NCI-H2081 (cell line): ENCODE measurements at regions not wholly inside any gene's neighbourhood (a gene's known extent, or its start where the extent isn't known, plus 50 kb on each side); places are given as distances from the start of the nearest gene placed in this dataset.

ENCODE experiments used
- DNase-seq, 2 experiments: peaks; one replicate each; lab custom pipeline; 2025; lab: John Stamatoyannopoulos, UW

DNA sequence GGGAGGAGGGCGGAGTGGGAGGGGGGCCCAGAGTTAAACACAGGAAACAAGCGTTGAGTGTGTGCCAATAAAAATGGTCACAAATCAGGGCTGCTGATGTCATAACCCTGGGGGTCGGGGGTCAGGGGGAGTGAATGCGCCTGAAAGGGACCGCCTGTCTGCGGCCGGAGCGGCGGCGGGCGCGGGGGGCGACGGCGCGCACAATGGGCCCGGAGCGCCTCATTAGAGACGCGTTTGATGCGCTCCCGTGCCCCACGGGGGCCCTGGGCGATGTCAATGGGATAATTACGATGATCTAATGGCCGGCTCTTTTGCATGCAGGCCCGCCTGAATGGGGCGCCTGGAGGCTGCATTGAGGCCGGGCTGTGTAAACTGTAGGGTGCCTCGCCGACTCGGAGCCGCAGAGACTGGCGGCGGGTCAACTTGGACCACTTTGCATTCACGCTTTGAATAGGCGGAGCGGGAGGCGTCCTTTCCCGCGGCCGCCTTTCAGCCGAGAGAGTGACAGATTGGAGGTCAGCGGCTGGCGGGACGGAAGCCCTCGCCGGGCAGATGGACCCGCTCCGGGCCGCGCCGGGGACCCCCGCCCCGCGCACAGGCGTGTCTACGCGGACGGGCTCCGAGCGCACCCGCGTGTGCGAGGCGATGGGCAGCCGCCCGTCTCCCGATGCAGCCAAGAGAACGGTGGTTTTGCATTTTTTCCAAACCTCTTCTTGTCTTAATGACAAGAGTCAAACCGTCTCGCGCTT lies 296.1 kb downstream of the TFAP2C start:
- DNase-seq, result no peak

DNA sequence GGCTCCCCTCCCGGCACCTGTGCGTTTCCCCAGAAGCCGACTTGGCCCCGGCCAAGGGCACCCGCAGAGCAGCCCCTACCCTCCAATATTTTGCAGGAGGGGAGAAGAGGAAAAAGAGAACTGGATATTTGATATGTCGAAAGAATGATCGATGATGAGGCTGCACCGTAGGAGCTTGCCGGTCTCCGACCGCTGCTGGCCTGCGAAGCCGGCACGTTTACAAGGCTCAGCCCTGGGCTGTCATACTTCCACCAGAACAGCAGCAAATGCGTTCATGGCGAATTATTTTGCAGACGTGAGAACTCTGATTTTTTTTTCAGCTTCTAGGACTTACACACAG lies 296.7 kb downstream of the TFAP2C start:
- no peak for DNase-seq

GRCh38 chr20:56926501-56926900 lies 297.4 kb downstream of the TFAP2C start:
- no peak for DNase-seq

DNA sequence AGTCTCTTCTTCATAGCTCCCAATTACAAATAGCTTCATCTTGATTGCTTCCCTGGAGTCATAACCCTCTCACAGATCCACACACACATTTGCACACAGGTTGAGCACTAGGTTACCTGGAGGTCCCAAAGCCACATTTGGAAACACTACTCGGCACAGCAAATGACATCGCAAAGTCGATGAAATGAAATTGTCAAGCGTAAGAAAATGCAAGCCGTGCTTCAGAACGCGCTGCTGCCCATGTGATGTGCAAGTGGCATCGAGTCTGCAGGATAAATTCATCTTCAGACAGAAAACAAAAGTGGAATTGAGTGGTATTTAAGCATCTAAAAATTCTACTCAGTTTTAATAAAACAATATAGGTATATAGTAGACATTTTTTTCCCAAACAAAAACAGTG lies 298.0 kb downstream of the TFAP2C start:
- DNase-seq, result no peak

GRCh38 chr20:56928007-56928406 lies 298.9 kb downstream of the TFAP2C start:
- DNase-seq, result no peak

- DNase-seq, result no peak
Observed at GRCh38 chr20:56929606-56930005, 300.5 kb downstream of the TFAP2C start.

- no peak for DNase-seq
Observed at GRCh38 chr20:56930876-56931275, 301.8 kb downstream of the TFAP2C start.

DNA sequence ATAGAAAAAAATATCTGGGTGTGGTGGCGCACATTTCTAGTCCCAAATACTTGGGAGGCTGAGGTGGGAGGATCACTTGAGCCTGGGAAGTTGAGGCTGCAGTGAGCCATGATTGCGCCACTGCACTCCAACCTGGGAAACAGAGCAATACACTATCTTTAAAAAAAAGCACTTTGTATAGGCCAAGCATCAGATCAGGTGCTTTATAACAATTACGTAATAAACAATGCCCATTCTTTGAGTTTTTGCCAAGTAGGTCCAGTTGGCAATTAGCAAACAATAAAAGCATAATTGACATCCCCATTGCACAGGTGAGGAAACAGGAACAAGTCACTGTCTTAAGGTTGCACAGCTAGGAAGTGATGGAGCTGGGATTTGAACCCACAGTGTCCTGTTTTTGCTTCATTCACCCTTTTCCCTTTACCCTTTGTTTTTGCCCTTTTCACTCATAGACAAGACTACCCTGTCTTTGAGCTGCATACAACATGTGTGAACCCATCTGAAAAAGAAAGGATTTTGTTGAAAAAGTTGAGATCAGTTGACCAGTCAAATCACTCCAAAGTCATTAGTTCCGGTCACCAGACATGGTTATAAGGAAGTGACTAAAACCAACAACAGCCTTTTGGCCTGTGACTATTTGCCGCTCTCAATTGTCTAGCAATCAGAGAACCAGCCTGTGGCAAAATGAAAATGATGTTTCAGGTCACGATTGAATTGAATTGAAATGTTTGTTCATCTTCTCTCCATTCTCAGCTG lies 303.6 kb downstream of the TFAP2C start:
- no peak for DNase-seq

DNA sequence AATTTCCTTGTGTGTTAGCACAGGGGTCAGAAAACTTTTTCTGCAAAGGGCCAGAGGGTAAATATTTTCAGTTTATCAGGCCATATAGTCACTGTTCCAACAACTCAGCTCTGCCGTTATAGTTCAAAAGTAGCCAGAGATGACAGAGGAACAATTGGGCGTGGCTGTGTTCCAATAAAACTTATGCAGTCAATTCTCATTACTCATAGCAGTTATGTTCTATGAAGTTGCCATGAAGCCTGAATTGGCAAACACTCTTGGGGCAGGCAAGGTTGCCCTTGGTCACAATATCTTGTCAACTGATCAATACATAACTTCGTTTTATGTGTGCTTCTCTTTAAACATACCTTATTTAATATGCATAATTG lies 304.2 kb downstream of the TFAP2C start:
- DNase-seq, result no peak

- no peak for DNase-seq
Observed at GRCh38 chr20:56934888-56935287, 305.8 kb downstream of the TFAP2C start.

DNA sequence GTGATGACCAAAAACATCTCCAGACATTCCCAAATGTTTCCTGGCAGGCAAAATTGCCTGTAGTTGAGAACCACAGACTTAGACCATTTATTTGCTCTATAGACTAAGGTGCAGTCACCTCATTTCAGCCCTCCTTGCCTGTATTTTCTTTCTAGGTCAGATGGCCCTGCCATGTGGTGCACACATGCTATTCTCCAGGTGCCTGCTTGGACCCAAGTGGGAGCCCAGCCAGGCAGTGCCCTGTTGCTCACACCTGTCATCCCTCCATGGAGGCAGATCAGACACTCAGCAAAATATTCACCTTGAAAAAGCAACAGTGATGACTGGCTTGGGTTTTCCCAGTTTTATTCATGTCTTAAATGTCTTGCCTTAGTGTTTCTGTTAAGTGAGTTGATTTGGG lies 311.4 kb downstream of the TFAP2C start:
- DNase-seq, result no peak

DNA sequence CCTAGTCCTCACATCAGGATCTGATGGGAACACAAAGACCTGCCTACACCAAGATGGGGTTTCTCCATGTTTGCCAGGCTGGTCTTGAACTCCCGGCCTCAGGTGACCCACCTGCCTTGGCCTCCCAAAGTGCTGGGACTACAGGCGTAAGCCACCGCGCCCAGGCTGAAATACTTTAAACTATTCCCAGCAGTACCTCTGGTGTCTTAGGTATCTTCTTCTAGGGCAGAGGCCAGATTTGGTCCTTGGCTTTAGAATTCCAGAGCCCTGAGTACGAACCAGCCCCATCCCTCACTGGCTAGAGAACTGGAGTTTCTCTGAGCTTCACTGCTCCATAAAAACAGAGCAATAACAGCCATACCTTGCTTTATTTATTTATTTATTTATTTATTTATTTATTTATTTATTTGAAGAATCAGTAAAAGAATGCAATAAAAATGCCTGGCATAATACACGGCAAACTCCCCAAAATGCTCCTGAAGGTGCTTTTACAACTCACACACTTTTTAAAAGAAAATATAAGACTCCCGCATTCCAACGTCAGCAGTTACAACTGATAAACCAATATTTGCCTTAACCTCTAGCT lies 312.1 kb downstream of the TFAP2C start:
- no peak for DNase-seq

- DNase-seq, result no peak
Observed at GRCh38 chr20:56943946-56944945, 315.1 kb downstream of the TFAP2C start.

DNA sequence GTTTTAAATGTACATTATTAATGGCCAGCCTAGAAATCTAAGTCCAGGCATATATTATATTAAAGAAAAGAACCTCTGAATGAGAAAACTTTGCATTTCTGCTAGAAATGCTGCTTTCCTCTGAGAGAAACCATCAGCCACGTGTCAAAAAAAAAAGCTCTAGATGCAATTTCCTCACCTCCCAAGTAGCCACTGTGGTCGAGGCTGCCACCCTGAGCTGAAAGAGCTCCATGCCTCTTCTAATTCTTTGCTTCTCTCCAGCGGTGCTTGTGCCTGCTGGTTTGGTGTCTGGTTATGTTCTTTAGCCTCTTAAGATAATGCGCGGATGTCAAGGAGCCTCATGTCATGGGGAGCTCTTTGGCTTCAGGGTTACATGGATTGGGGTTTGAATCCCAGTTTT lies 316.0 kb downstream of the TFAP2C start:
- DNase-seq, result no peak

DNA sequence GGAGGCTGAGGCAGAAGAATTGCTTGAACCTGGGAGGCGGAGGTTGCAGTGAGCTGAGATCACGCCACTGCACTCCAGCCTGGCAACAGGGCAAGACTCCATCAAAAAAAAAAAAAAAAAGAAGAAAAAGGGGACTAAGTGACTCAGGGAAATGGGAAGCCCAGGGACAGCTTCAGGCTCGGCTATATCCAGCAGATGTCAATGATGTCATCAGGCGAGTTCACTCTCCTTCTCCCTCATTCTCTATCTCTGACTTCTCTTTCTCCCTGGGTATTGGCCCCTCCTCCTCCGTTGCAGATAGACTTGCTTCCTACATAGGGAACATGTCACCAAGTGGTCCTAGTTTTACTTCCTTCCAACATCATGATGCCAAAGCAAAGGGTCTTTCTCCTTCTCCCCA lies 316.8 kb downstream of the TFAP2C start:
- DNase-seq, result no peak

DNA sequence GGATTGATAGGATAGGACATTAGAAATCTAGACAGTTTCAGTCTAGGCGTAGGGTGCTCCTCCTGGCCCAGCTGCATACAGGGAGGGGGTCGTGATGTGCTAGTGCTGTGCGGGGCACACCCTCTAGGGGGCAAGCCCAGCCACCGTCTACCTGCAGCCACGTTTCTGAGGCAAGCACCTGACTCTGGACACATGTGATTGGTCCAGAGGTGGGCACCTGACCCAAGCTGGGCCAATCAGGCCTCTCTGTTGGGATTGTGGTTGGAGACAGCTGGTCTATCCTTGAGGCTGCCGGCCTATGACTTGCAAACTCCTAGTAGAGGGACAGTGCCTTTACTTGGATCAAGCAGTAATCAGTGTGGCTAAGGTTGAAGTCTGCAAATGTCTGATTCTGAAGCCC lies 317.1 kb downstream of the BMP7 start:
- DNase-seq, result no peak

DNA sequence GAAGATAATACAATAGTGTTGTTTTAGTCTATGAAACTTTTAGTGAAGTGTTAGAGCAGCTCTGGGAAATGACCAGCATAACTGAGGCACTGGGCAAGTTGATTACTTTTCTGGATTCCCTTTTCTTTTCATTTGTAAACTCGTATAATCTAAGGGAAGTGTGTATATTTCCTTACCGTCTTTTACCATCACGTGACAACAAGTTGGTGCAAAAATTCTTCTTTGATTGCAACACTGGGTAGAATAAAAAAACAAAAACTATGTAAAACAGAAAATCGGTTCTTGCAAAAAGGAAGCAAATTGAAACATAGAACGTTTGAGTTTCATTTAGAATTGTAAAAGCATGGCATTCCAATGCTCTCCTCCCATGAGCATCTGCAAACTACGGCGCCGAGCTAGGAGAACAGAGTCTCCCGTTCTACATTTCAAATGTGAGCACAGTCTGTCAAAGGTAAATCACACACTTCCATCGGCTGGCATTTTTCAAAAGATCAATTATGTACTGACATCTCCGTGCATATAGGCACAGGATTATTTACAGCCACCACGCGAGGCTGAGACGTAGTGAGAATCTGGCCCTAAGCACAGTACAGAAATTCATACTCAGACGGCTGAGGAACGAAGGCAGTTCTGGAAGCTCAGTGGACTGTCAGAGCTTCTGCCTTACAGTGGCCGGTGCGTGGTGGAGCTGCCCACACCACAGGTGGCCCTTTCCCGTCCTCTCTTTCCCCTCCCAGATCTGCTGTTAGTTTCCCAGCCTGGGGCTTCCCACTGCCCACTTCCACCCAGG lies 314.0 kb downstream of the BMP7 start:
- DNase-seq, result no peak

DNA sequence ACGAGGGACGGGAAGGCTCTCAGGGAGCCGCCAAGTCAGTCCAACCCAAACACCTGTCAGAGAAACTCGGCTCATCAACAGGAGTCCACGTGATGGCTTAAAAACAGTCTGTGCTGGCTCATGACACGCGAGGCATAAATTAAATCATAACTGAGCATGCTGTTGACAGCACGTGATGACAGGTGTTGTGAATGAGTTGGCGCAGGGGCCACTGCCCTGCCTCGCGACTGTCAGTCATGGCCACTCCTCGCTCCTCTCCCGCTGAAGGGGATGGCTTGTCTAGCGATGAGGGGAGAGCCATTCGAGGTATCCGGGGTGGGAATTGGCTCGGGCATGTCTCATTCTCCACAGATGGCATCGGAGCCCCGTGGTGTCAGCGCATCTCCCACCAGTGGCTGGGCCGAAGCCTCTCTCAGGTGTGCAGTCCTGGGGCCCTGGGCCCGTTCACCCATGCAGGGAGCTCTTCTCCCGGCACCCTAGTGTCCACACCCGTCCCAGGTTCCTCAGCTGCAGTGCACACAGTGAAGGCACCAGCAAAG lies 313.3 kb downstream of the BMP7 start:
- no peak for DNase-seq

DNA sequence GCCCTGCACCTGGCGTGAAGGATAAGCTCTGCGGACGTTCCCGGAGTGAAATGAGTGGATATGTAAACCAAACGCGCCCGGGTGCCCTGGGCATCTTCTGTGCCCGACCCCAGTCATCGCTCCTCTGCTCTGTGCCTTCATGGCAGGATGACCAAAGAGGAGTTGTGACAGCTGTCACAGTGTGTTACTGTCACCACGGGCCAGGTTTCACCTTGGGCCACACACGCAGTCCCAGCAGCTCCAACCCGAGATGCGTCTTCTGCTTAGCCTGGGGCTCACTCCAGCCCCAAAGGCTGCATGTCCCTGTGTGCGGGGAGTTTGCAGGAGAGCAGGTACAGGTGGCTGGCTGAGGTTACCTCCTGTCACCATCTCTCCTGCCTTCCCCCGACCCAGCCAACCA lies 311.6 kb downstream of the BMP7 start:
- DNase-seq, result no peak

GRCh38 chr20:56955680-56956079 lies 310.8 kb downstream of the BMP7 start:
- DNase-seq, result no peak

DNA sequence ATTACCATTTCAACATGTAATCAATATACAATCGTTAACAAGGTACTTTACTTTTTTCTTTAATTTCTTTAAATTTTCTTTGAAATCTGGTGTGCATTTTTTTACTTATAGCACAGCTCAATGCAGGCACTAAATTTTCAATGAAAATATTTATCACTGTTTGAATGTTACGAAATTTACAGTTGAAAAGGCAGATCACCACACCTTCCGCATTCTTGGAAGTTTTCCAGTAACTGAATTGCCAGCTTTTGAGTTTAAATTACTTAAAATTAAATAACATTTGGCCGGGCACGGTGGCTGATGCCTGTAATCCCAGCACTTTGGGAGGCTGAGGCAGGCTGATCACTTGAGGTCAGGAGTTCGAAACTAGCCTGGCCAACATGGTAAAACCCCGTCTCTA lies 309.9 kb downstream of the BMP7 start:
- DNase-seq, result no peak
